Neural cell (in vitro differentiated cells): ENCODE measurements at regions not wholly inside any gene's neighbourhood (a gene's known extent, or its start where the extent isn't known, plus 50 kb on each side); places are given as distances from the start of the nearest gene placed in this dataset.

Experiments used
- H2AFZ ChIP-seq: fragments of 200-600, 300-800 bp; sonication (generic), shearing (Covaris generic); 2 replicates; pipeline ENCODE4 v1.6.0; 2014; ENCODE audit warnings: low read depth, mild to moderate bottlenecking, antibody characterized with exemption, low read length, moderate library complexity
- H3F3A ChIP-seq: fragments of 200-600 bp; shearing (Covaris generic); 2 replicates; pipeline ENCODE4 v1.6.1; 2016; ENCODE audit warnings: mild to moderate bottlenecking, moderate library complexity, mixed read lengths, antibody characterized with exemption, low read length; ENCODE audit not compliant: insufficient read depth, poor library complexity, severe bottlenecking
- H3K27ac ChIP-seq: fragments of 200-600, 300-800 bp; sonication (generic), shearing (Covaris generic); 2 replicates; pipeline ENCODE4 v1.5.1; 2014; ENCODE audit warnings: mild to moderate bottlenecking, low read length, moderate library complexity
- H3K27me3 ChIP-seq: fragments of 300-800, 200-600 bp; sonication (generic), shearing (Covaris generic); 2 replicates; pipeline ENCODE4 v1.6.0; 2014; ENCODE audit warnings: mild to moderate bottlenecking, low read depth, low read length, moderate library complexity; ENCODE audit not compliant: insufficient read depth
- H3K36me3 ChIP-seq: fragments of 300-800, 200-600 bp; sonication (generic), shearing (Covaris generic); 2 replicates; pipeline ENCODE4 v1.5.1; 2014; ENCODE audit warnings: mild to moderate bottlenecking, antibody characterized with exemption, low read length, moderate library complexity; ENCODE audit not compliant: insufficient read depth
- H3K4me2 ChIP-seq: fragments of 300-800, 200-600 bp; sonication (generic), shearing (Covaris generic); 2 replicates; pipeline ENCODE4 v1.6.0; 2014; ENCODE audit warnings: mild to moderate bottlenecking, low read length
- H3K4me3 ChIP-seq: fragments of 300-800, 200-600 bp; sonication (generic), shearing (Covaris generic); 2 replicates; pipeline ENCODE4 v1.5.1; 2014; ENCODE audit warnings: mild to moderate bottlenecking, low read length, moderate library complexity
- H3K79me2 ChIP-seq: fragments of 200-600 bp; shearing (Covaris generic); replicated peaks from 2 replicates; pipeline ENCODE4 v1.6.0; 2014; ENCODE audit warnings: mild to moderate bottlenecking, low read length, moderate library complexity; ENCODE audit not compliant: insufficient read depth
- H3K9ac ChIP-seq: fragments of 300-800, 200-600 bp; sonication (generic), shearing (Covaris generic); 2 replicates; pipeline ENCODE4 v1.6.1; 2016; ENCODE audit warnings: mild to moderate bottlenecking, low read length, mixed read lengths
- H3K9me2 ChIP-seq: fragments of 200-600 bp; shearing (Covaris generic); 2 replicates; pipeline ENCODE4 v1.6.1; 2016; ENCODE audit warnings: mild to moderate bottlenecking, low read length, mixed read lengths; ENCODE audit not compliant: insufficient read depth
- H3K9me3 ChIP-seq: fragments of 200-600, 300-800 bp; sonication (generic), shearing (Covaris generic); 2 replicates; pipeline ENCODE4 v1.6.1; 2016; ENCODE audit warnings: mild to moderate bottlenecking, mixed run types, low read length, moderate library complexity, mixed read lengths
- H4K20me1 ChIP-seq: fragments of 200-600 bp; shearing (Covaris generic); 2 replicates; pipeline ENCODE4 v1.6.1; 2016; ENCODE audit warnings: mild to moderate bottlenecking, mixed run types; ENCODE audit not compliant: insufficient read depth
- EP300 ChIP-seq: fragments of 450-650 bp; conservative IDR thresholded peaks from 2 replicates; pipeline ENCODE4 v1.6.1; 2014; ENCODE audit warnings: antibody characterized with exemption, mild to moderate bottlenecking, moderate library complexity; ENCODE audit not compliant: poor library complexity, severe bottlenecking
- EZH2 ChIP-seq: fragments of 200-600, 300-800 bp; shearing (Covaris generic), sonication (generic); IDR thresholded peaks from 2 replicates; pipeline ENCODE4 v1.6.1; 2014; ENCODE audit warnings: antibody characterized with exemption, low read length, borderline replicate concordance, mild to moderate bottlenecking; ENCODE audit not compliant: insufficient read depth, poor library complexity, severe bottlenecking
- MXI1 ChIP-seq: fragments of 450-650 bp; conservative IDR thresholded peaks from 2 replicates; pipeline ENCODE4 v1.6.1; 2014; ENCODE audit warnings: antibody characterized with exemption, mild to moderate bottlenecking; ENCODE audit not compliant: poor library complexity, severe bottlenecking
- POLR2AphosphoS5 ChIP-seq: IDR thresholded peaks from 2 replicates; pipeline ENCODE4 v1.6.1; 2012
- RAD21 ChIP-seq: fragments of 450-650 bp; conservative IDR thresholded peaks from 2 replicates; pipeline ENCODE4 v1.6.1; 2014; ENCODE audit warnings: antibody characterized with exemption, mild to moderate bottlenecking, moderate library complexity
- SMC3 ChIP-seq: fragments of 450-650 bp; conservative IDR thresholded peaks from 2 replicates; pipeline ENCODE4 v1.6.1; 2014; ENCODE audit warnings: antibody characterized with exemption, mild to moderate bottlenecking, moderate library complexity; ENCODE audit not compliant: poor library complexity
- TAF1 ChIP-seq: IDR thresholded peaks from 2 replicates; pipeline ENCODE4 v1.6.1; 2012; ENCODE audit warnings: low read depth
- TF ChIP-seq, protein P1 (sequence below): fragments of 450-650 bp; IDR thresholded peaks from 2 replicates; pipeline ENCODE4 v1.5.1; 2014; ENCODE audit warnings: antibody characterized with exemption, mild to moderate bottlenecking, moderate library complexity; ENCODE audit not compliant: poor library complexity, severe bottlenecking
- TF ChIP-seq, protein P2 (sequence below): IDR thresholded peaks from 2 replicates; pipeline ENCODE4 v1.6.1; 2012; ENCODE audit warnings: borderline replicate concordance

GRCh38 chr2:2572393-2573204 lies 241.5 kb upstream of the MYT1L start:
- TF ChIP-seq EP300: no peak
- no peak for TF ChIP-seq RAD21
- no peak for TF ChIP-seq POLR2AphosphoS5
- TF ChIP-seq, protein P1, sequence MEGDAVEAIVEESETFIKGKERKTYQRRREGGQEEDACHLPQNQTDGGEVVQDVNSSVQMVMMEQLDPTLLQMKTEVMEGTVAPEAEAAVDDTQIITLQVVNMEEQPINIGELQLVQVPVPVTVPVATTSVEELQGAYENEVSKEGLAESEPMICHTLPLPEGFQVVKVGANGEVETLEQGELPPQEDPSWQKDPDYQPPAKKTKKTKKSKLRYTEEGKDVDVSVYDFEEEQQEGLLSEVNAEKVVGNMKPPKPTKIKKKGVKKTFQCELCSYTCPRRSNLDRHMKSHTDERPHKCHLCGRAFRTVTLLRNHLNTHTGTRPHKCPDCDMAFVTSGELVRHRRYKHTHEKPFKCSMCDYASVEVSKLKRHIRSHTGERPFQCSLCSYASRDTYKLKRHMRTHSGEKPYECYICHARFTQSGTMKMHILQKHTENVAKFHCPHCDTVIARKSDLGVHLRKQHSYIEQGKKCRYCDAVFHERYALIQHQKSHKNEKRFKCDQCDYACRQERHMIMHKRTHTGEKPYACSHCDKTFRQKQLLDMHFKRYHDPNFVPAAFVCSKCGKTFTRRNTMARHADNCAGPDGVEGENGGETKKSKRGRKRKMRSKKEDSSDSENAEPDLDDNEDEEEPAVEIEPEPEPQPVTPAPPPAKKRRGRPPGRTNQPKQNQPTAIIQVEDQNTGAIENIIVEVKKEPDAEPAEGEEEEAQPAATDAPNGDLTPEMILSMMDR: no peak
- no peak for TF ChIP-seq TAF1
- TF ChIP-seq, protein P2, sequence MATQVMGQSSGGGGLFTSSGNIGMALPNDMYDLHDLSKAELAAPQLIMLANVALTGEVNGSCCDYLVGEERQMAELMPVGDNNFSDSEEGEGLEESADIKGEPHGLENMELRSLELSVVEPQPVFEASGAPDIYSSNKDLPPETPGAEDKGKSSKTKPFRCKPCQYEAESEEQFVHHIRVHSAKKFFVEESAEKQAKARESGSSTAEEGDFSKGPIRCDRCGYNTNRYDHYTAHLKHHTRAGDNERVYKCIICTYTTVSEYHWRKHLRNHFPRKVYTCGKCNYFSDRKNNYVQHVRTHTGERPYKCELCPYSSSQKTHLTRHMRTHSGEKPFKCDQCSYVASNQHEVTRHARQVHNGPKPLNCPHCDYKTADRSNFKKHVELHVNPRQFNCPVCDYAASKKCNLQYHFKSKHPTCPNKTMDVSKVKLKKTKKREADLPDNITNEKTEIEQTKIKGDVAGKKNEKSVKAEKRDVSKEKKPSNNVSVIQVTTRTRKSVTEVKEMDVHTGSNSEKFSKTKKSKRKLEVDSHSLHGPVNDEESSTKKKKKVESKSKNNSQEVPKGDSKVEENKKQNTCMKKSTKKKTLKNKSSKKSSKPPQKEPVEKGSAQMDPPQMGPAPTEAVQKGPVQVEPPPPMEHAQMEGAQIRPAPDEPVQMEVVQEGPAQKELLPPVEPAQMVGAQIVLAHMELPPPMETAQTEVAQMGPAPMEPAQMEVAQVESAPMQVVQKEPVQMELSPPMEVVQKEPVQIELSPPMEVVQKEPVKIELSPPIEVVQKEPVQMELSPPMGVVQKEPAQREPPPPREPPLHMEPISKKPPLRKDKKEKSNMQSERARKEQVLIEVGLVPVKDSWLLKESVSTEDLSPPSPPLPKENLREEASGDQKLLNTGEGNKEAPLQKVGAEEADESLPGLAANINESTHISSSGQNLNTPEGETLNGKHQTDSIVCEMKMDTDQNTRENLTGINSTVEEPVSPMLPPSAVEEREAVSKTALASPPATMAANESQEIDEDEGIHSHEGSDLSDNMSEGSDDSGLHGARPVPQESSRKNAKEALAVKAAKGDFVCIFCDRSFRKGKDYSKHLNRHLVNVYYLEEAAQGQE: no peak
- TF ChIP-seq SMC3: no peak
- TF ChIP-seq EZH2: no peak
- no peak for TF ChIP-seq MXI1
- Histone ChIP-seq H2AFZ (no peak overlapping the region), H3K36me3 (no peaks in the 10 kb centered on the region), H3K4me2 (no peak overlapping the region), H3K79me2 (no peaks in the 10 kb centered on the region), H3K9me3 (no peaks in the 10 kb centered on the region), H3K9me2 (no peaks in the 10 kb centered on the region), H3K27ac (no peak overlapping the region), H3K4me3 (no peak overlapping the region), H3K27me3 (no peaks in the 10 kb centered on the region), H3F3A (no peaks in the 10 kb centered on the region), H3K9ac (no peak overlapping the region), H4K20me1 (no peaks in the 10 kb centered on the region)

GRCh38 chr2:2571301-2572150 lies 240.5 kb upstream of the MYT1L start:
- Histone ChIP-seq H3K9me2 (no peaks in the 10 kb centered on the region), H2AFZ (no peak overlapping the region), H3K27me3 (no peaks in the 10 kb centered on the region), H3K36me3 (no peaks in the 10 kb centered on the region), H3K9me3 (no peaks in the 10 kb centered on the region), H3F3A (no peaks in the 10 kb centered on the region), H4K20me1 (no peaks in the 10 kb centered on the region), H3K9ac (no peak overlapping the region), H3K27ac (no peak overlapping the region), H3K79me2 (no peaks in the 10 kb centered on the region), H3K4me3 (no peak overlapping the region), H3K4me2 (no peak overlapping the region)
- no peak for TF ChIP-seq POLR2AphosphoS5
- no peak for TF ChIP-seq EZH2
- TF ChIP-seq TAF1: no peak
- TF ChIP-seq, protein P1: no peak
- TF ChIP-seq RAD21: no peak
